Caco-2 (cell line): ENCODE measurements at regions not wholly inside any gene's neighbourhood (a gene's known extent, or its start where the extent isn't known, plus 50 kb on each side); places are given as distances from the start of the nearest gene placed in this dataset.

Experiments
- BruUV-seq: library from RNA; stranded (reverse); fragments of 400-500 nt; replicated peaks from 2 replicates; lab custom pipeline; 2021; lab: Mats Ljungman, UMichigan
- CTCF ChIA-PET: fragments of 300-600 bp; sonication (Branson Sonifier 250); formaldehyde crosslinking; loops from one replicate; lab custom pipeline; 2022; ENCODE audit warnings: antibody characterized with exemption; lab: Charles Lee
- POLR2A ChIA-PET: fragments of 300-600 bp; sonication (Branson Sonifier 250); formaldehyde crosslinking; loops from one replicate; lab custom pipeline; 2022; ENCODE audit warnings: antibody characterized with exemption; lab: Charles Lee
- DNase-seq, 2 experiments: peaks; one replicate each; pipeline versions ENCODE4 v3.0.0 to v3.0.0-alpha.2; 2020 to 2022
- H3K27me3 ChIP-seq: replicated peaks from 2 replicates; pipeline ENCODE4 v1.6.0; 2011; ENCODE audit warnings: low read length; ENCODE audit not compliant: control insufficient read depth, insufficient read depth
- H3K36me3 ChIP-seq: 2 replicates; pipeline ENCODE4 v1.5.1; 2011; ENCODE audit warnings: low read length; ENCODE audit not compliant: control insufficient read depth, insufficient read depth
- H3K4me1 ChIP-seq: fragments of 250-450 bp; sonication (Bioruptor Pico); 2 replicates; pipeline ENCODE4 v1.5.1; 2020; ENCODE audit warnings: mild to moderate bottlenecking
- H3K4me3 ChIP-seq: 2 replicates; pipeline ENCODE4 v1.5.1; 2011; ENCODE audit warnings: low read depth, mild to moderate bottlenecking, control low read depth, low read length
- H3K9me3 ChIP-seq: fragments of 250-450 bp; sonication (Bioruptor Pico); 2 replicates; pipeline ENCODE4 v1.5.1; 2020; ENCODE audit warnings: mild to moderate bottlenecking, moderate library complexity
- H3K27ac Mint-ChIP-seq: one replicate; pipeline ENCODE4 v1.8.0; 2022; ENCODE audit warnings: mixed read lengths; ENCODE audit not compliant: unreplicated experiment
- H3K27me3 Mint-ChIP-seq: one replicate; pipeline ENCODE4 v1.8.0; 2022; ENCODE audit warnings: mixed read lengths; ENCODE audit not compliant: insufficient read depth, unreplicated experiment
- H3K36me3 Mint-ChIP-seq: one replicate; pipeline ENCODE4 v1.8.0; 2022; ENCODE audit warnings: mild to moderate bottlenecking, mixed read lengths; ENCODE audit not compliant: insufficient read depth, unreplicated experiment
- H3K4me1 Mint-ChIP-seq: one replicate; pipeline ENCODE4 v1.8.0; 2022; ENCODE audit warnings: low read depth, mixed read lengths; ENCODE audit not compliant: unreplicated experiment
- H3K4me3 Mint-ChIP-seq: one replicate; pipeline ENCODE4 v1.8.0; 2022; ENCODE audit warnings: mild to moderate bottlenecking, moderate library complexity, mixed read lengths; ENCODE audit not compliant: unreplicated experiment
- H3K9me3 Mint-ChIP-seq: one replicate; pipeline ENCODE4 v1.8.0; 2022; ENCODE audit warnings: mixed read lengths; ENCODE audit not compliant: unreplicated experiment
- intact Hi-C: fragments of 100-400 bp; cut with micrococcal nuclease; formaldehyde crosslinking; loops from one replicate; pipeline ENCODE4 v1.10.0; 2022; ENCODE audit not compliant: unreplicated experiment
- TF ChIP-seq, protein P1 (sequence below), 2 experiments: fragments of 200-600 bp in 1 of 2; IDR thresholded peaks; 1 replicate in 1 of 2; 2 replicates in 1 of 2; pipeline versions ENCODE4 v1.5.1 to v1.8.0; 2011 to 2022; ENCODE audit warnings: antibody characterized with exemption in 1 of 2, control low read depth in 1 of 2, inconsistent platforms in 1 of 2, low read depth in 1 of 2, low read length in 1 of 2, mild to moderate bottlenecking in 1 of 2, moderate library complexity in 1 of 2; ENCODE audit not compliant: insufficient read depth in 1 of 2, severe bottlenecking in 1 of 2, unreplicated experiment in 1 of 2

DNA sequence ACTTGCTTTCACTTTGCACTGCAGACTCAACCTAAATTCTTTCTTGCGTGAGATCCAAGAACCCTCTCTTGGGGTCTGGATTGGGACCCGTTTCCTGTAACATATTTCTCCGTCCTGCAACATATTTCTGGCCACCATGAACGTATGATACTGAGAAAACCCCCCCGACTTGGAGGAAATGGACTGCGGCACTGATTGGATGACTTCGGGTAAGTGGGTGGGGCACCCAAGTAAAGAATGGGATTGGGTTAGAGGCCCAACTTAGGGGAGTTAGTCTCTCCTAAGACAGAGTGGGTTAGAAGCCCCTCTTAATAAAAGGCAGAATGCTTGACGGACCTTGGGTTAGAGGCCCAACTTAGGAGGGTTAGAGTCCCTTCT lies 690.4 kb downstream of the UQCRFS1 start:
- Mint-ChIP-seq H3K27ac (no peak overlapping the region), H3K4me1 (no peaks in the 10 kb centered on the region), H3K4me3 (no peak overlapping the region), H3K9me3 (peaks cover 14% of the 10 kb centered on the region), H3K27me3 (no peaks in the 10 kb centered on the region), H3K36me3 (no peaks in the 10 kb centered on the region)
- Histone ChIP-seq H3K9me3 (no peaks in the 10 kb centered on the region; the same call in 1 of the 2 replicates), H3K4me3 (no peak overlapping the region), H3K27me3 (no peaks in the 10 kb centered on the region), H3K36me3 (no peaks in the 10 kb centered on the region), H3K4me1 (no peaks in the 10 kb centered on the region)
- intact Hi-C loops = no loop called here
- CTCF ChIA-PET = no interaction called here
- BruUV-seq = no TSS peak
- TF ChIP-seq, protein P1, sequence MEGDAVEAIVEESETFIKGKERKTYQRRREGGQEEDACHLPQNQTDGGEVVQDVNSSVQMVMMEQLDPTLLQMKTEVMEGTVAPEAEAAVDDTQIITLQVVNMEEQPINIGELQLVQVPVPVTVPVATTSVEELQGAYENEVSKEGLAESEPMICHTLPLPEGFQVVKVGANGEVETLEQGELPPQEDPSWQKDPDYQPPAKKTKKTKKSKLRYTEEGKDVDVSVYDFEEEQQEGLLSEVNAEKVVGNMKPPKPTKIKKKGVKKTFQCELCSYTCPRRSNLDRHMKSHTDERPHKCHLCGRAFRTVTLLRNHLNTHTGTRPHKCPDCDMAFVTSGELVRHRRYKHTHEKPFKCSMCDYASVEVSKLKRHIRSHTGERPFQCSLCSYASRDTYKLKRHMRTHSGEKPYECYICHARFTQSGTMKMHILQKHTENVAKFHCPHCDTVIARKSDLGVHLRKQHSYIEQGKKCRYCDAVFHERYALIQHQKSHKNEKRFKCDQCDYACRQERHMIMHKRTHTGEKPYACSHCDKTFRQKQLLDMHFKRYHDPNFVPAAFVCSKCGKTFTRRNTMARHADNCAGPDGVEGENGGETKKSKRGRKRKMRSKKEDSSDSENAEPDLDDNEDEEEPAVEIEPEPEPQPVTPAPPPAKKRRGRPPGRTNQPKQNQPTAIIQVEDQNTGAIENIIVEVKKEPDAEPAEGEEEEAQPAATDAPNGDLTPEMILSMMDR (IDR thresholded peaks at IDR 0.05; ENCODE audit: insufficient read depth in 1 of 2, low read depth in 1 of 2, low read length in 1 of 2, severe bottlenecking in 1 of 2, unreplicated experiment in 1 of 2) = no peak
- POLR2A ChIA-PET = no interaction called here
- DNase-seq = no peak

DNA sequence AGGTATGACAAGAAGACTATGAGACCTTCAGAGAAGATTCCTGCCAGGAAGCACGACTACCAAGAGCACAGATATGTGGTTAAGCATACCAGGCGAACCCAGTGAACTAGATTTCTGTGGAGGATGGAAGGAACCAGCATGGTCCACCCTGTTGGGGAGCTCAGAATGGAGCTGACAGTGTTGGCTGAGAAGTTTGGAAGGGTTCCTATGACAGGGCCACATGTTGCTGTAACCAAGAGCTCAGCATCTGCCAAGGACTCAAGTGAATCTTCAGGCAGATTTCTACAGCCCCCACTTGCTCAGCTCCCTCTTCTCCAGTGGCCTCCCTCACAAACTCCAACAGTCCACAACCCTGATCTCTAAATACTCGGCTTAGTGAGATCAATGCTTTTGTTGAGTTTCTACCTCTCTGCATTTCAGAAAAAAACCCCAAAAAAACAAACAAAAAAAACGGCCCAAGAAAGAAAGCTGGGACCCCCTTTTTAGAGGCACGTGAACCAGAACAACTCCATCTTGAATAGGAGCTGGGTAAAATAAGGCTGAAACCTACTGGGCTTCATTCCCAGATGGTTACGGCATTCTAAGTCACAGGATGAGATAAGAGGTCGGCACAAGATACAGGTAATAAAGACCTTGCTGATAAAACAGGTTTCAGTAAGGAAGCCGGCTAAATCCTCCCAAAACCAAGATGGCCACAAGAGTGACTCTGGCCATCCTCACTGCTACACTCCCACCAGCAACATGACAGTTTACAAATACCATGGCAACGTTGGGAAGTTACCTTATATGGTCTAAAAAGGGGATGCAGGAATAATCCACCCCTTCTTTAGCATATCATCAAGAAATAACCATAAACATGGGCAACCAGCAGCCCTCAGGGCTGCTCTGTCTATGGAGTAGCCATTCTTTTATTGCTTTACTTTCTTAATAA lies 691.1 kb downstream of the UQCRFS1 start:
- Histone ChIP-seq H3K4me1 (no peaks in the 10 kb centered on the region), H3K9me3 (no peaks in the 10 kb centered on the region; the same call in 1 of the 2 replicates), H3K36me3 (no peaks in the 10 kb centered on the region), H3K4me3 (no peak overlapping the region), H3K27me3 (no peaks in the 10 kb centered on the region)
- H3K4me1 Mint-ChIP-seq = no peaks in the 10 kb centered on the region
- H3K9me3 Mint-ChIP-seq = peaks cover 14% of the 10 kb centered on the region
- no TSS peak for BruUV-seq
- no peak overlapping the region for H3K4me3 Mint-ChIP-seq
- intact Hi-C loops = no loop called here
- no peaks in the 10 kb centered on the region for H3K27me3 Mint-ChIP-seq
- ChIA-PET POLR2A (no interaction called here), CTCF (no interaction called here)
- no peak for DNase-seq
- H3K36me3 Mint-ChIP-seq = no peaks in the 10 kb centered on the region
- TF ChIP-seq, protein P1 (IDR thresholded peaks at IDR 0.05; ENCODE audit: insufficient read depth in 1 of 2, low read depth in 1 of 2, low read length in 1 of 2, severe bottlenecking in 1 of 2, unreplicated experiment in 1 of 2) = no peak
- H3K27ac Mint-ChIP-seq = no peak overlapping the region

DNA sequence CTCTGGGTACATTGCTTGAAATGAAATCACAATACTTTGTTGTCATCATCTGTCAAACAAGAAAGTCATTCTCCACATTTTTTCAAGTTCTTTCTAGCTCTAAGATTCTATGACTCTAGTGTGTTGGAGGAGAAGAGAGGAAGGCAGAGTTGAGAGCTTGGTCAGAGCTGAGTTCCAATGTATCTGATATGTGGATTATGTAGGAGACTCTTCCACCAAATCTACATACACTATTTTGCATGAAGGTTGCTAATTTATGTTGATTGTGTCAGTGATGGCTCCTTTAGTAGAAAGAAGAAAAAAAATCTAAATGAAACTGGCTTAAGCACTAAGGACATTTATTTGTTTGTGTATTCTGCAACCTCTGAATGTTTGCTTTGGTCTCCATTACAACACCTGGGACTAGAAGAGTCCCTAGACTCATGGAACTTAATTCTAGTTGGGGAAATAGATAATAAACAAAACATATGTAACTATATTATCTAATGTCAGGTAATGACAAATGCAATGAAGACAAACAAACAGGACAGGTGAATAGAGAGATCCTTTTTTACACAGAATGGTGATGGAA lies 691.9 kb downstream of the UQCRFS1 start:
- ChIA-PET POLR2A (no interaction called here), CTCF (no interaction called here)
- DNase-seq = no peak
- no peak overlapping the region for H3K27ac Mint-ChIP-seq
- H3K9me3 ChIP-seq = no peaks in the 10 kb centered on the region
- H3K4me3 ChIP-seq = no peak overlapping the region
- intact Hi-C loops = no loop called here
- no peaks in the 10 kb centered on the region for H3K36me3 ChIP-seq
- peaks cover 14% of the 10 kb centered on the region for H3K9me3 Mint-ChIP-seq
- TF ChIP-seq, protein P1 (IDR thresholded peaks at IDR 0.05; ENCODE audit: insufficient read depth in 1 of 2, low read depth in 1 of 2, low read length in 1 of 2, severe bottlenecking in 1 of 2, unreplicated experiment in 1 of 2) = no peak
- no peak overlapping the region for H3K4me3 Mint-ChIP-seq
- H3K4me1 ChIP-seq = no peaks in the 10 kb centered on the region
- no peaks in the 10 kb centered on the region for H3K36me3 Mint-ChIP-seq
- no peaks in the 10 kb centered on the region for H3K4me1 Mint-ChIP-seq
- no TSS peak for BruUV-seq
- H3K27me3 ChIP-seq = no peaks in the 10 kb centered on the region
- H3K27me3 Mint-ChIP-seq = no peaks in the 10 kb centered on the region
